CD8-positive, alpha-beta memory T cell (primary cell): ENCODE measurements at regions not wholly inside any gene's neighbourhood (a gene's known extent, or its start where the extent isn't known, plus 50 kb on each side); places are given as distances from the start of the nearest gene placed in this dataset.

Source experiments
- CTCF ChIA-PET: fragments of 350-600 bp; sonication (Branson Sonifier 250); formaldehyde crosslinking; loops from one replicate; lab custom pipeline; 2021; ENCODE audit warnings: antibody characterized with exemption; lab: Charles Lee
- POLR2A ChIA-PET: fragments of 350-600 bp; sonication (Branson Sonifier 250); formaldehyde crosslinking; loops from one replicate; lab custom pipeline; 2021; ENCODE audit warnings: antibody characterized with exemption; lab: Charles Lee
- DNase-seq, 5 donors: peaks; one replicate each; pipeline versions ENCODE4 v3.0.0 to v3.0.0-alpha.2; 2020 to 2022; ENCODE audit warnings: mixed read lengths in 1 of 5
- H3K27ac ChIP-seq: one replicate; pipeline ENCODE4 v1.7.0; 2013; ENCODE audit warnings: low read depth, mild to moderate bottlenecking, low read length, moderate library complexity
- H3K27me3 ChIP-seq: 2 replicates; pipeline ENCODE4 v1.7.0; 2013; ENCODE audit warnings: low read length, mild to moderate bottlenecking; ENCODE audit not compliant: insufficient read depth, poor library complexity, severe bottlenecking
- H3K36me3 ChIP-seq: 2 replicates; pipeline ENCODE4 v1.7.0; 2013; ENCODE audit warnings: mild to moderate bottlenecking, low read length, moderate library complexity; ENCODE audit not compliant: insufficient read depth
- H3K4me1 ChIP-seq: 2 replicates; pipeline ENCODE4 v1.7.0; 2013; ENCODE audit warnings: mild to moderate bottlenecking, low read length, moderate library complexity; ENCODE audit not compliant: insufficient read depth
- H3K4me3 ChIP-seq: 2 replicates; pipeline ENCODE4 v1.7.0; 2013; ENCODE audit warnings: mild to moderate bottlenecking, low read length
- H3K9me3 ChIP-seq: 2 replicates; pipeline ENCODE4 v1.7.0; 2013; ENCODE audit warnings: mild to moderate bottlenecking, low read length
- H3K27ac Mint-ChIP-seq, 8 donors: one replicate each; pipeline ENCODE4 v1.8.0; 2020 to 2021; ENCODE audit warnings: mixed read lengths in 8 of 8, mild to moderate bottlenecking in 6 of 8, inconsistent platforms in 3 of 8, moderate library complexity in 3 of 8
- H3K27me3 Mint-ChIP-seq, 2 donors: one replicate each; pipeline ENCODE4 v1.8.0; 2020 to 2021; ENCODE audit warnings: mixed read lengths in 2 of 2, mild to moderate bottlenecking in 1 of 2, moderate library complexity in 1 of 2
- H3K36me3 Mint-ChIP-seq, 3 donors: one replicate each; pipeline ENCODE4 v1.8.0; 2020 to 2021; ENCODE audit warnings: mixed read lengths in 3 of 3, inconsistent platforms in 1 of 3, mild to moderate bottlenecking in 1 of 3
- H3K4me1 Mint-ChIP-seq, 3 donors: one replicate each; pipeline ENCODE4 v1.8.0; 2020 to 2021; ENCODE audit warnings: mixed read lengths in 3 of 3, inconsistent platforms in 1 of 3, mild to moderate bottlenecking in 1 of 3
- H3K4me3 Mint-ChIP-seq, 7 donors: one replicate each; pipeline ENCODE4 v1.8.0; 2020 to 2021; ENCODE audit warnings: mixed read lengths in 7 of 7, mild to moderate bottlenecking in 6 of 7, moderate library complexity in 4 of 7, inconsistent platforms in 2 of 7
- H3K9me3 Mint-ChIP-seq, 5 donors: one replicate each; pipeline ENCODE4 v1.8.0; 2020 to 2022; ENCODE audit warnings: mixed read lengths in 5 of 5, mild to moderate bottlenecking in 3 of 5, moderate library complexity in 2 of 5, inconsistent platforms in 1 of 5

DNA sequence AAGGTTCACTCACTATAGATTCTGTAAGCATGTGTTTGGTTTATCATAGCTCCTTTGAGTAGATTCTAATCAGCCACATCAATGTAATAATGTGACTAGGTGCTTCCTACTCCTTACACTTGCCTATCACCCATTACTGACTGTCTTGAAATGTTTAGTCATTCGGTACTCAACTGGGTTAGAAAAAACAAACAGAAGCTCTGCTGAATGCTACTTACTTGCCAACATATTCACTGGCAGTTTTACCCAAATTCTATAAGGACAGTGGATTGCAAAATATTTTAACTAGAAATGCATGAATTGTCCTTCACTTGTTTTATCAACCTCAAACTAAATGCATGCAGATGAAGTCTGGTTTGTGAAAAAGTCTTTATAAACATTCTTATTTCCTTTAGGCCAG, 352.1 kb upstream of the ALCAM start:
- Histone ChIP-seq H3K27ac (no peak overlapping the region), H3K9me3 (no peaks in the 10 kb centered on the region), H3K4me3 (no peak overlapping the region), H3K27me3 (no peaks in the 10 kb centered on the region), H3K4me1 (no peaks in the 10 kb centered on the region), H3K36me3 (no peaks in the 10 kb centered on the region)
- Mint-ChIP-seq H3K27ac (no peak overlapping the region), H3K36me3 (no peaks in the 10 kb centered on the region), H3K4me1 (no peaks in the 10 kb centered on the region), H3K9me3 (no peaks in the 10 kb centered on the region), H3K27me3 (peaks cover 0 to 1% of the 10 kb centered on the region in 2 donors), H3K4me3 (no peak overlapping the region)
- ChIA-PET CTCF (interaction anchor here (0.7 kb wide), 1 partner anchor 18 kb away, joined by 3 read pairs; no protein-coding TSS in a partner anchor), POLR2A (no interaction called here)
- DNase-seq = no peak

DNA sequence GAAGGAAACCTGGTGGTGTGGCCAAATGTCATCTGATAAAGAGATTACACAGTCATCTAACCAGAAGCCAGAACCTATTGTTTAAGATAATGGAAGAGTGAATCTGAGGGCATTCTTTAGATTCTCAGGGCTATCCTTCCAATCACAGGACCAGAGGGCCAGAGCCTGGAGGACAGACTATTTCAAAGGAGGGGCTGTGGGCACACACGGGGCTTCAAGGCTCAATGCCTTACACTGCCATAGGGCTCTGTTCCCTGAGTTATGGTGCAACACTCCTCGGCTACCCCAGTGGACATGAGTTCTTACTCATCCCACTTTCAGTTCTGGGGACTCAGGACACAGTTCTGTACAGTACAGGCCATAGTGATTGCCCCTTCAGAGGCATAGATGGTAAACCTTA, 343.9 kb upstream of the ALCAM start:
- Histone ChIP-seq H3K36me3 (no peaks in the 10 kb centered on the region), H3K27me3 (no peaks in the 10 kb centered on the region), H3K4me3 (no peak overlapping the region), H3K4me1 (no peaks in the 10 kb centered on the region), H3K27ac (no peak overlapping the region), H3K9me3 (no peaks in the 10 kb centered on the region)
- H3K4me3 Mint-ChIP-seq = no peak overlapping the region
- H3K4me1 Mint-ChIP-seq = no peaks in the 10 kb centered on the region
- H3K9me3 Mint-ChIP-seq = no peaks in the 10 kb centered on the region
- H3K36me3 Mint-ChIP-seq = no peaks in the 10 kb centered on the region
- no peak overlapping the region for H3K27ac Mint-ChIP-seq
- CTCF ChIA-PET = no interaction called here
- no peak for DNase-seq
- peaks cover 0 to 2% of the 10 kb centered on the region in 2 donors for H3K27me3 Mint-ChIP-seq
- POLR2A ChIA-PET = no interaction called here

DNA sequence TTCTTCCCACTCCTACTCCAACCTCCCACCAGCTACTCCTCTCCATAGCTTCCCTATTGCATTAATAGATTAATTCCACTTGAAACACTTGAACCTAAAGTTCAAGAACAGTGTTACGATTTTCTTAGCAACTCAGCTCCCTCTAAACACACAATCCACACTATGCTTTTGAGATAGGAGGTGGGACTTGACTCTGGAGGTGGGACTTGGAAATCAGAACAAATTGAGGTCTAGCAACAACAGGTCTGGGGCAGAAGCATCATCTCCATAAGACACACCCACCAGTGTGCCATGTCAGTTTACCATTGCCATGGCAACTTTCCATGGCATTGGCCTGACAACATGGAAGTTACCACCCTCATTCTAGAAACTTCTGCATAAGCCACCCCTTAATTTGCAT, 336.5 kb upstream of the ALCAM start:
- no peak overlapping the region for H3K27ac ChIP-seq
- Mint-ChIP-seq H3K4me3 (no peak overlapping the region), H3K36me3 (no peaks in the 10 kb centered on the region), H3K4me1 (no peaks in the 10 kb centered on the region), H3K27me3 (peaks cover 0 to 5% of the 10 kb centered on the region in 2 donors), H3K27ac (no peak overlapping the region), H3K9me3 (no peaks in the 10 kb centered on the region)
- no peaks in the 10 kb centered on the region for H3K9me3 ChIP-seq
- ChIA-PET POLR2A (no interaction called here), CTCF (no interaction called here)
- H3K27me3 ChIP-seq = no peaks in the 10 kb centered on the region
- no peak for DNase-seq
- no peaks in the 10 kb centered on the region for H3K36me3 ChIP-seq
- H3K4me1 ChIP-seq = no peaks in the 10 kb centered on the region
- H3K4me3 ChIP-seq = no peak overlapping the region

DNA sequence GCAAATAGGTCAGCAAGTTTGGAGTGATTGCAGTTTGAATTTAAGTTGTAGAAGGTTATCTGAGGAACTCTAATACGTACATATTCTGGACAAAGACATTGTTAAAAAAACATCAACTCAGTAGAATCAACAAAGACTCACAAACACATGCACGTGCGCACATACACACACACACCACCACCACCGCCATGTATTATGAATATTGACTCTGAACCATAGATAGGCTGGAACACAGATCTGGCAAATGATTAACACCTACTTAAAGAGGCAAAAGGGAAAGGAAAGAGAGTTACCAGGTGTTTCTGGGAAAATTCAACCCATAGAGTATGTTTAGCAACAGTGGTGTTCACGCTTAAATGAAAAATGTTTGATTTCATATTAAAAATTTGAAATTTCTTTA, 334.2 kb upstream of the ALCAM start:
- Mint-ChIP-seq H3K27me3 (peaks cover 0 to 5% of the 10 kb centered on the region in 2 donors), H3K36me3 (no peaks in the 10 kb centered on the region), H3K9me3 (no peaks in the 10 kb centered on the region), H3K4me1 (no peaks in the 10 kb centered on the region), H3K27ac (no peak overlapping the region), H3K4me3 (no peak overlapping the region)
- Histone ChIP-seq H3K4me3 (no peak overlapping the region), H3K9me3 (no peaks in the 10 kb centered on the region), H3K36me3 (no peaks in the 10 kb centered on the region), H3K27ac (no peak overlapping the region), H3K27me3 (no peaks in the 10 kb centered on the region), H3K4me1 (no peaks in the 10 kb centered on the region)
- no peak for DNase-seq
- ChIA-PET POLR2A (no interaction called here), CTCF (no interaction called here)

DNA sequence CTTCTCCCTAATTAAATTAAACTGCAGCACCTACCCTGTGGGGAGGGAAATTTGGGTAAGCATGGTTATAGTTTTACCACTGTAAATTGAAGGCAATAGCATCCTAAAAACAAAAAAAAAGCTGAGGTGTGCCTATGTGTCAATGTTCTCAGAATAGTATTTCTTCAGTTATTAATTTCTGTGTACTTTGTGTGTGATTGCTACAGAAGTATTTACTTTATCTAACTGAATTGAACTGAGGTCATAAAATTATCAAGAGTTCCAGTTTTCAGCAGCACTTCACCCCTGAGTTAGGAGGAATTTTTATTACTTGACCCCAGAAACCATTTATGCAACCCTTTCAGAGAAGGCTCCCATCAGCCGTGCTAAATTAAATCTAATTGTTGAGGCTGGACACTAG, 333.6 kb upstream of the ALCAM start:
- Mint-ChIP-seq H3K27ac (no peak overlapping the region), H3K36me3 (no peaks in the 10 kb centered on the region), H3K4me3 (no peak overlapping the region), H3K4me1 (no peaks in the 10 kb centered on the region), H3K9me3 (no peaks in the 10 kb centered on the region), H3K27me3 (peaks cover 0 to 5% of the 10 kb centered on the region in 2 donors)
- ChIA-PET CTCF (no interaction called here), POLR2A (no interaction called here)
- no peaks in the 10 kb centered on the region for H3K36me3 ChIP-seq
- H3K27ac ChIP-seq = no peak overlapping the region
- no peaks in the 10 kb centered on the region for H3K9me3 ChIP-seq
- H3K4me3 ChIP-seq = no peak overlapping the region
- H3K4me1 ChIP-seq = no peaks in the 10 kb centered on the region
- H3K27me3 ChIP-seq = no peaks in the 10 kb centered on the region
- no peak for DNase-seq

DNA sequence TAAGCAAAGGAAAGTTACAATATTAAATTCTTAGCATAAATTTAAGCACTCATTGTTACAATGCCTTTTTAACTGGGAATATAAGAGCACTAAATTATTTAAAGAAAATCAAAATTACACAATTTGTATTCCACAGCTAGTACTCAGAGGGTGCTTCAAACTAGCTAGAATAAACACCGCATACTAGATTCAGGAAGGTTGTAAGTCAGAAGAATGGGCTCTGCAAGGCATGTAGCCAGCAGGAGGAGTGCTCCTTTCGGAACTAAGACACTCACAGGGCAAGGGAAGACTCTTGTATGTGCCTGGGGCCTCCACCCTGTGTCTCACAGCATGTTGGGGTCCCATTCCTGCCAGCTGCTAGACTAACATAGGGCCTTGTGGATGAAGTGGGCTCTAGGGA, 327.7 kb upstream of the ALCAM start:
- H3K27ac ChIP-seq = no peak overlapping the region
- Mint-ChIP-seq H3K27ac (no peak overlapping the region), H3K36me3 (no peaks in the 10 kb centered on the region), H3K4me3 (no peak overlapping the region), H3K4me1 (no peaks in the 10 kb centered on the region), H3K9me3 (no peaks in the 10 kb centered on the region), H3K27me3 (no peaks in the 10 kb centered on the region)
- H3K27me3 ChIP-seq = no peaks in the 10 kb centered on the region
- DNase-seq = no peak
- no peaks in the 10 kb centered on the region for H3K4me1 ChIP-seq
- H3K36me3 ChIP-seq = no peaks in the 10 kb centered on the region
- no peaks in the 10 kb centered on the region for H3K9me3 ChIP-seq
- ChIA-PET POLR2A (no interaction called here), CTCF (no interaction called here)
- H3K4me3 ChIP-seq = no peak overlapping the region

DNA sequence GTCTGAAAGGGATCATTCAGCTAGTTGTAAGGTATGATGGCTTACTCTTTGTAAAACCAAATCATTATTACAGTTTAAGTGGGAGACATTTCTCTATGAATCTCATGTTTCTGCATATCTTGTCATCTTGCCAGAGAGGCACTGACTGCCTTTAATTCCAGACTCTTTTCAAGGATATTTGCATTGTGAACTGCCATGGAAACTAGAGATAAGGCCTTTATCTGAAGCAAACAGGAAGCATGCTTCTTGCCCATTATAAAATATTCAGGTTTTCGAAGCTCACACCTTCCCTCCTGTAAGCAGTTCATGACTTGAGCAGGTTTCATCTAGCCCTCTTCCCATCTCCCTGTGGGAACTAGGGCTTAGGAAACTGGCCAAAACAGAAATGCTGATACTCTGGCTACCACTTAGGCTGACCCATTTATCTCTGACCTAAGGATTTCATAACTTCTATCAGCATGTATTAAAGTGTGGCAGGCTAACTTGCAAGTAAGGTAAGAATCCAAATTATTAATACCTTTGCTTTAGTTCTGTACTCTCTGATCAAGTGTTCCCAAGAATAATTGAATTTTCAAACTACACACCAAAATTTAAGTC, 326.6 kb upstream of the ALCAM start:
- Mint-ChIP-seq H3K9me3 (no peaks in the 10 kb centered on the region), H3K4me3 (no peak overlapping the region), H3K27ac (no peak overlapping the region), H3K36me3 (no peaks in the 10 kb centered on the region), H3K4me1 (no peaks in the 10 kb centered on the region), H3K27me3 (no peaks in the 10 kb centered on the region)
- ChIA-PET CTCF (no interaction called here), POLR2A (no interaction called here)
- DNase-seq = no peak
- Histone ChIP-seq H3K27me3 (no peaks in the 10 kb centered on the region), H3K4me1 (no peaks in the 10 kb centered on the region), H3K36me3 (no peaks in the 10 kb centered on the region), H3K4me3 (no peak overlapping the region), H3K9me3 (no peaks in the 10 kb centered on the region), H3K27ac (no peak overlapping the region)

DNA sequence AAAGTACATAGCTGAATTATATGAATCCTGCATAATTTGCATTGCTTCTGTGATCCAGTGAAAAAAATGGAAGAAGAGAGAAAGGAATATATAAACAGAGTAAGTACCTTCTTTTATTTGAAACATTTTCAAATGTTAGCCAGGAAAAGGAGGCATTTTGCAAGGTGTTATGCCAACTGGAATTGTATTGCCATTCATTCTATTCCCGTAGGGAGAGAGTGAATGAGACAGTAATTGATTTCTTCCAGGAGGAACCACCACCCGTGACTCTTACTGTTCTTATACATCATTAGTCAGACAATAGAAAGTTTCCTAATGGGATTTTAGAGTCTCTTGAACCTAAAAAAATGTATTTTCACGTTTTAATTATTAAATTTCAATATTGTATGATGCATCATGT, 324.1 kb upstream of the ALCAM start:
- no peaks in the 10 kb centered on the region for H3K4me1 ChIP-seq
- no peaks in the 10 kb centered on the region for H3K27me3 ChIP-seq
- DNase-seq = no peak
- H3K36me3 ChIP-seq = no peaks in the 10 kb centered on the region
- no peaks in the 10 kb centered on the region for H3K9me3 ChIP-seq
- Mint-ChIP-seq H3K4me3 (no peak overlapping the region), H3K9me3 (peaks cover 0 to 2% (median 0%) of the 10 kb centered on the region in 5 donors), H3K27me3 (peaks cover 0 to 4% of the 10 kb centered on the region in 2 donors), H3K36me3 (no peaks in the 10 kb centered on the region), H3K27ac (no peak overlapping the region), H3K4me1 (no peaks in the 10 kb centered on the region)
- no peak overlapping the region for H3K27ac ChIP-seq
- no peak overlapping the region for H3K4me3 ChIP-seq
- POLR2A ChIA-PET = no interaction called here
- CTCF ChIA-PET = no interaction called here

DNA sequence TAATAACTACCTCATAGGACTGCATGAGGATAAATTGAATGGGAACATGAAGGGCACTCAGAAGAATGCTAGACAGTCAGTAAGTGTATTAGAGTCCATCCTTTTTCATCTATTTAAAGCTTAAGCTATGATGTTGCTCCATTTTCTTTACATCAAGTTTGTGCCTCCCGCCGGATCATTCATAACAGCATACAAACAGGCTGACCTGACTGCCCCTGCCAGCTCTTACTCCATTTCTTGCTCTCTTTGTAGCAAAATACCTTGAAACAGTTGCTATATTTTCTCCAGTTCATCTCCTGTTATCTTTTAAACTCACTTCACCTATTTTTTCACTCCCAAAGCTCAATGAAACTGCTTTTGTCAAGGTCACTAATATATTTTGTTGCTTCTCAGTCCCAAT, 315.6 kb upstream of the ALCAM start:
- H3K36me3 ChIP-seq = no peaks in the 10 kb centered on the region
- no peaks in the 10 kb centered on the region for H3K27me3 ChIP-seq
- H3K4me3 ChIP-seq = no peak overlapping the region
- H3K27ac ChIP-seq = no peak overlapping the region
- H3K9me3 Mint-ChIP-seq = no peaks in the 10 kb centered on the region
- POLR2A ChIA-PET = no interaction called here
- H3K4me1 ChIP-seq = no peaks in the 10 kb centered on the region
- H3K4me3 Mint-ChIP-seq = no peak overlapping the region
- H3K36me3 Mint-ChIP-seq = no peaks in the 10 kb centered on the region
- H3K27me3 Mint-ChIP-seq = peaks cover 0 to 3% of the 10 kb centered on the region in 2 donors
- H3K27ac Mint-ChIP-seq = peak overlapping the region in 1 of 8 donors; percentile 8
- no peaks in the 10 kb centered on the region for H3K4me1 Mint-ChIP-seq
- CTCF ChIA-PET = no interaction called here
- DNase-seq = no peak
- no peaks in the 10 kb centered on the region for H3K9me3 ChIP-seq
